Stomach (tissue), 8 donors: ENCODE measurements at regions not wholly inside any gene's neighbourhood (a gene's known extent, or its start where the extent isn't known, plus 50 kb on each side); places are given as distances from the start of the nearest gene placed in this dataset.

Experiments
- DNase-seq, 2 donors: peaks; one replicate each; pipeline versions ENCODE4 v3.0.0 to v3.0.0-alpha.2; 2013 to 2019
- H3K27ac ChIP-seq, 5 donors: fragments of 200-600 bp in 4 of 5; sonication (generic) in 4 of 5; one replicate each; pipeline ENCODE4 v1.5.1; 2013 to 2019; ENCODE audit warnings: mild to moderate bottlenecking in 1 of 5, moderate library complexity in 1 of 5
- H3K27me3 ChIP-seq, 3 donors: fragments of 200-600 bp; sonication (generic); one replicate each; pipeline ENCODE4 v1.5.1; 2017 to 2019; ENCODE audit warnings: mixed run types in 1 of 3
- H3K36me3 ChIP-seq, 4 donors: fragments of 200-600 bp; sonication (generic); 1 replicate in 3 of 4; 2 replicates in 1 of 4; pipeline ENCODE4 v1.5.1; 2016 to 2019
- H3K4me1 ChIP-seq, 4 donors: fragments of 200-600 bp; sonication (generic); one replicate each; pipeline ENCODE4 v1.5.1; 2016 to 2019
- H3K4me3 ChIP-seq, 4 donors: fragments of 200-600 bp; sonication (generic) in 3 of 4; one replicate each; pipeline ENCODE4 v1.5.1; 2016 to 2019; ENCODE audit warnings: mild to moderate bottlenecking in 1 of 4
- H3K9me3 ChIP-seq, 4 donors: fragments of 200-600 bp; sonication (generic); one replicate each; pipeline ENCODE4 v1.5.1; 2016 to 2019
- CTCF ChIP-seq, 7 experiments: fragments of 450-650 bp in 4 of 7; fragments of 200-600 bp in 3 of 7; sonication (generic) in 3 of 7; IDR thresholded peaks; one replicate each; pipeline ENCODE4 v1.5.1; 2016 to 2019; ENCODE audit warnings: antibody characterized with exemption in 7 of 7, control low read depth in 2 of 7, mild to moderate bottlenecking in 1 of 7
- EP300 ChIP-seq: sonication (generic); formaldehyde crosslinking; IDR thresholded peaks from one replicate; pipeline ENCODE4 v1.6.1; 2017; ENCODE audit warnings: antibody characterized with exemption
- POLR2A ChIP-seq, 4 donors: fragments of 450-650 bp; IDR thresholded peaks; one replicate each; pipeline ENCODE4 v1.6.1; 2016; ENCODE audit warnings: antibody characterized with exemption in 4 of 4, control low read depth in 2 of 4, mild to moderate bottlenecking in 1 of 4, moderate library complexity in 1 of 4
- POLR2AphosphoS5 ChIP-seq, 3 donors: sonication (generic); formaldehyde crosslinking; IDR thresholded peaks; one replicate each; pipeline ENCODE4 v1.6.1; 2016; ENCODE audit warnings: antibody characterized with exemption in 3 of 3
- WGBS, 5 donors: extraction: QIAGEN DNeasy Blood & Tissue Kit in 3 of 5; methylation state at CpG; one replicate each; pipeline versions ENCODE4 v1.1.5 to v1.1.7; 2013 to 2018; 5-methylcytosine and 5-hydroxymethylcytosine counted together
- intact Hi-C: fragments of 100-400 bp; cut with DNase I; formaldehyde crosslinking; loops from one replicate; pipeline ENCODE4 v1.15.1; 2023; ENCODE audit warnings: low total_unique reads
- donor health status: healthy with polysubstance abuse.
- donor health status: Bipolar disorder and iron deficiency.
- donor health status: healthy.

GRCh38 chr22:22110548-22111266 is 128.1 kb upstream of the TOP3B start:
- Histone ChIP-seq H3K36me3 (no peaks in the 10 kb centered on the region), H3K27ac (no peak overlapping the region), H3K27me3 (peaks cover 0 to 25% (median 0%) of the 10 kb centered on the region in 3 donors), H3K4me3 (no peak overlapping the region), H3K4me1 (no peaks in the 10 kb centered on the region), H3K9me3 (no peaks in the 10 kb centered on the region)
- intact Hi-C loops: no loop called here
- WGBS, 5 donors: 56 to 65% (median 63%) methylated on average over 7 of the region's 7 CpGs
- TF ChIP-seq POLR2A (IDR thresholded peaks at IDR 0.05): no peak
- peak in 1 of 7 experiments; percentile 12 for TF ChIP-seq CTCF (IDR thresholded peaks at IDR 0.05)
- peak in 1 of 2 donors; percentile 81 for DNase-seq

GRCh38 chr22:22109693-22110466 is 127.3 kb upstream of the TOP3B start:
- Histone ChIP-seq H3K36me3 (no peaks in the 10 kb centered on the region), H3K4me3 (no peak overlapping the region), H3K27ac (no peak overlapping the region), H3K27me3 (peaks cover 0 to 17% (median 0%) of the 10 kb centered on the region in 3 donors), H3K9me3 (no peaks in the 10 kb centered on the region), H3K4me1 (no peaks in the 10 kb centered on the region)
- no peak for TF ChIP-seq POLR2AphosphoS5 (IDR thresholded peaks at IDR 0.05)
- TF ChIP-seq POLR2A (IDR thresholded peaks at IDR 0.05): no peak
- TF ChIP-seq CTCF (IDR thresholded peaks at IDR 0.05): no peak
- no peak for TF ChIP-seq EP300
- intact Hi-C loops: no loop called here
- WGBS, 5 donors: 36 to 68% (median 63%) methylated on average over 4 of the region's 4 CpGs
- DNase-seq: peak in 1 of 2 donors; percentile 35

GRCh38 chr22:22106855-22107254 is 124.3 kb upstream of the TOP3B start:
- no peak for DNase-seq
- peaks cover 0 to 17% (median 0%) of the 10 kb centered on the region in 3 donors for H3K27me3 ChIP-seq
- intact Hi-C loops: no loop called here
- H3K4me3 ChIP-seq: no peak overlapping the region
- no peaks in the 10 kb centered on the region for H3K9me3 ChIP-seq
- TF ChIP-seq CTCF (IDR thresholded peaks at IDR 0.05): no peak
- no peak for TF ChIP-seq EP300
- TF ChIP-seq POLR2AphosphoS5 (IDR thresholded peaks at IDR 0.05): no peak
- TF ChIP-seq POLR2A (IDR thresholded peaks at IDR 0.05): no peak
- no peaks in the 10 kb centered on the region for H3K4me1 ChIP-seq
- H3K27ac ChIP-seq: no peak overlapping the region
- no peaks in the 10 kb centered on the region for H3K36me3 ChIP-seq

GRCh38 chr22:22105364-22105763 is 122.8 kb upstream of the TOP3B start:
- peaks cover 0 to 12% (median 0%) of the 10 kb centered on the region in 3 donors for H3K27me3 ChIP-seq
- no peaks in the 10 kb centered on the region for H3K9me3 ChIP-seq
- DNase-seq: no peak
- no peak for TF ChIP-seq POLR2AphosphoS5 (IDR thresholded peaks at IDR 0.05)
- no peak for TF ChIP-seq EP300
- no peak for TF ChIP-seq CTCF (IDR thresholded peaks at IDR 0.05)
- no peak for TF ChIP-seq POLR2A (IDR thresholded peaks at IDR 0.05)
- no peaks in the 10 kb centered on the region for H3K36me3 ChIP-seq
- intact Hi-C loops: no loop called here
- no peak overlapping the region for H3K4me3 ChIP-seq
- WGBS, 5 donors: 69 to 82% (median 72%) methylated on average over 2 of the region's 2 CpGs
- H3K4me1 ChIP-seq: no peaks in the 10 kb centered on the region
- no peak overlapping the region for H3K27ac ChIP-seq
